ENCODE measurements at regions not wholly inside any gene's neighbourhood (a gene's known extent, or its start where the extent isn't known, plus 50 kb on each side); places are given as distances from the start of the nearest gene placed in this dataset.

- Mint-ChIP-seq H3K27me3 (ENCODE audit: insufficient read depth, unreplicated experiment) (no peaks in the 10 kb centered on the region), H3K36me3 (ENCODE audit: insufficient read depth, unreplicated experiment) (no peaks in the 10 kb centered on the region), H3K9me3 (ENCODE audit: unreplicated experiment) (no peaks in the 10 kb centered on the region), H3K27ac (ENCODE audit: unreplicated experiment) (no peak overlapping the region), H3K4me3 (ENCODE audit: unreplicated experiment) (no peak overlapping the region), H3K4me1 (ENCODE audit: low read depth, unreplicated experiment) (peaks cover 2% of the 10 kb centered on the region)
- Histone ChIP-seq H3K4me1 (no peaks in the 10 kb centered on the region), H3K36me3 (ENCODE audit: control insufficient read depth, insufficient read depth, low read length) (no peaks in the 10 kb centered on the region), H3K9me3 (no peaks in the 10 kb centered on the region), H3K4me3 (ENCODE audit: low read depth, low read length) (no peak overlapping the region), H3K27me3 (replicated peaks; ENCODE audit: control insufficient read depth, insufficient read depth, low read length) (no peaks in the 10 kb centered on the region)
- BruUV-seq (replicated peaks): no TSS peak
- TF ChIP-seq, protein P1, sequence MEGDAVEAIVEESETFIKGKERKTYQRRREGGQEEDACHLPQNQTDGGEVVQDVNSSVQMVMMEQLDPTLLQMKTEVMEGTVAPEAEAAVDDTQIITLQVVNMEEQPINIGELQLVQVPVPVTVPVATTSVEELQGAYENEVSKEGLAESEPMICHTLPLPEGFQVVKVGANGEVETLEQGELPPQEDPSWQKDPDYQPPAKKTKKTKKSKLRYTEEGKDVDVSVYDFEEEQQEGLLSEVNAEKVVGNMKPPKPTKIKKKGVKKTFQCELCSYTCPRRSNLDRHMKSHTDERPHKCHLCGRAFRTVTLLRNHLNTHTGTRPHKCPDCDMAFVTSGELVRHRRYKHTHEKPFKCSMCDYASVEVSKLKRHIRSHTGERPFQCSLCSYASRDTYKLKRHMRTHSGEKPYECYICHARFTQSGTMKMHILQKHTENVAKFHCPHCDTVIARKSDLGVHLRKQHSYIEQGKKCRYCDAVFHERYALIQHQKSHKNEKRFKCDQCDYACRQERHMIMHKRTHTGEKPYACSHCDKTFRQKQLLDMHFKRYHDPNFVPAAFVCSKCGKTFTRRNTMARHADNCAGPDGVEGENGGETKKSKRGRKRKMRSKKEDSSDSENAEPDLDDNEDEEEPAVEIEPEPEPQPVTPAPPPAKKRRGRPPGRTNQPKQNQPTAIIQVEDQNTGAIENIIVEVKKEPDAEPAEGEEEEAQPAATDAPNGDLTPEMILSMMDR (IDR thresholded peaks at IDR 0.05; ENCODE audit: insufficient read depth in 1 of 2, low read depth in 1 of 2, low read length in 1 of 2, severe bottlenecking in 1 of 2, unreplicated experiment in 1 of 2): no peak
- ChIA-PET CTCF (no interaction called here), POLR2A (no interaction called here)
- intact Hi-C loops (cut with micrococcal nuclease; ENCODE audit: unreplicated experiment): no loop called here
- no peak for DNase-seq
Observed at GRCh38 chrX:39304746-39305145, 503.5 kb downstream of the MID1IP1 start.

- no peaks in the 10 kb centered on the region for H3K4me1 ChIP-seq
- no peak for DNase-seq
- TF ChIP-seq, protein P1 (IDR thresholded peaks at IDR 0.05; ENCODE audit: insufficient read depth in 1 of 2, low read depth in 1 of 2, low read length in 1 of 2, severe bottlenecking in 1 of 2, unreplicated experiment in 1 of 2): no peak
- Mint-ChIP-seq H3K27ac (ENCODE audit: unreplicated experiment) (no peak overlapping the region), H3K4me1 (ENCODE audit: low read depth, unreplicated experiment) (peaks cover 16% of the 10 kb centered on the region), H3K4me3 (ENCODE audit: unreplicated experiment) (no peak overlapping the region), H3K36me3 (ENCODE audit: insufficient read depth, unreplicated experiment) (no peaks in the 10 kb centered on the region), H3K9me3 (ENCODE audit: unreplicated experiment) (no peaks in the 10 kb centered on the region), H3K27me3 (ENCODE audit: insufficient read depth, unreplicated experiment) (no peaks in the 10 kb centered on the region)
- H3K4me3 ChIP-seq (ENCODE audit: low read depth, low read length): no peak overlapping the region
- POLR2A ChIA-PET: no interaction called here
- H3K9me3 ChIP-seq: no peaks in the 10 kb centered on the region
- H3K27me3 ChIP-seq (replicated peaks; ENCODE audit: control insufficient read depth, insufficient read depth, low read length): no peaks in the 10 kb centered on the region
- no peaks in the 10 kb centered on the region for H3K36me3 ChIP-seq (ENCODE audit: control insufficient read depth, insufficient read depth, low read length)
- no TSS peak for BruUV-seq (replicated peaks)
- CTCF ChIA-PET: no interaction called here
- intact Hi-C loops (cut with micrococcal nuclease; ENCODE audit: unreplicated experiment): no loop called here
Observed at GRCh38 chrX:39307488-39307887, 506.2 kb downstream of the MID1IP1 start.

- Histone ChIP-seq H3K4me3 (ENCODE audit: low read depth, low read length) (no peak overlapping the region), H3K9me3 (no peaks in the 10 kb centered on the region), H3K4me1 (no peaks in the 10 kb centered on the region), H3K27me3 (replicated peaks; ENCODE audit: control insufficient read depth, insufficient read depth, low read length) (no peaks in the 10 kb centered on the region), H3K36me3 (ENCODE audit: control insufficient read depth, insufficient read depth, low read length) (no peaks in the 10 kb centered on the region)
- Mint-ChIP-seq H3K36me3 (ENCODE audit: insufficient read depth, unreplicated experiment) (no peaks in the 10 kb centered on the region), H3K27ac (ENCODE audit: unreplicated experiment) (no peak overlapping the region), H3K9me3 (ENCODE audit: unreplicated experiment) (no peaks in the 10 kb centered on the region), H3K4me1 (ENCODE audit: low read depth, unreplicated experiment) (peaks cover 16% of the 10 kb centered on the region), H3K27me3 (ENCODE audit: insufficient read depth, unreplicated experiment) (no peaks in the 10 kb centered on the region), H3K4me3 (ENCODE audit: unreplicated experiment) (no peak overlapping the region)
- no TSS peak for BruUV-seq (replicated peaks)
- no peak for DNase-seq
- POLR2A ChIA-PET: no interaction called here
- TF ChIP-seq, protein P1 (IDR thresholded peaks at IDR 0.05; ENCODE audit: insufficient read depth in 1 of 2, low read depth in 1 of 2, low read length in 1 of 2, severe bottlenecking in 1 of 2, unreplicated experiment in 1 of 2): no peak
- CTCF ChIA-PET: no interaction called here
- intact Hi-C loops (cut with micrococcal nuclease; ENCODE audit: unreplicated experiment): no loop called here
Observed at GRCh38 chrX:39308126-39308525, 506.9 kb downstream of the MID1IP1 start.

All from Caco-2 (cell line).